ENCODE measurements at regions not wholly inside any gene's neighbourhood (a gene's known extent, or its start where the extent isn't known, plus 50 kb on each side); places are given as distances from the start of the nearest gene placed in this dataset.

DNA sequence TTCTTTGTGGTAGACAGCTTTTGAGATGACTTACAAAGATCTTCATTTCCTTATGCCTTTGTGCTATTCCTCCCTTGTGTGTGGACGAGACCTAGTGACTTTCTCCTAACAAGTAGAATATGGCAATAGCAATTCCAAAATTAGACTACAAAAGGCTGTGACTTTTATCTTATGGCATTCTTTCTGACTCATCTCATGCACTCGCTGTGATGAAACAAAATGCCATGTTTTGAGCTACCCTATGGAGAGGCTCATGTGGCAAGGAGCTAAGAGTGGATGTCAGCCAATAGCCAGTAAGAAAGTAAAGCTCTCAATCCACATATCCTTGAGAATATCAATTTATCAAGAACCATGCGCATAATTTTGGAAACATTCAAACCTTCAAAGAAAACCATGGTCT, 380.5 kb upstream of the SMC2 start:
- TF ChIP-seq, protein P1, sequence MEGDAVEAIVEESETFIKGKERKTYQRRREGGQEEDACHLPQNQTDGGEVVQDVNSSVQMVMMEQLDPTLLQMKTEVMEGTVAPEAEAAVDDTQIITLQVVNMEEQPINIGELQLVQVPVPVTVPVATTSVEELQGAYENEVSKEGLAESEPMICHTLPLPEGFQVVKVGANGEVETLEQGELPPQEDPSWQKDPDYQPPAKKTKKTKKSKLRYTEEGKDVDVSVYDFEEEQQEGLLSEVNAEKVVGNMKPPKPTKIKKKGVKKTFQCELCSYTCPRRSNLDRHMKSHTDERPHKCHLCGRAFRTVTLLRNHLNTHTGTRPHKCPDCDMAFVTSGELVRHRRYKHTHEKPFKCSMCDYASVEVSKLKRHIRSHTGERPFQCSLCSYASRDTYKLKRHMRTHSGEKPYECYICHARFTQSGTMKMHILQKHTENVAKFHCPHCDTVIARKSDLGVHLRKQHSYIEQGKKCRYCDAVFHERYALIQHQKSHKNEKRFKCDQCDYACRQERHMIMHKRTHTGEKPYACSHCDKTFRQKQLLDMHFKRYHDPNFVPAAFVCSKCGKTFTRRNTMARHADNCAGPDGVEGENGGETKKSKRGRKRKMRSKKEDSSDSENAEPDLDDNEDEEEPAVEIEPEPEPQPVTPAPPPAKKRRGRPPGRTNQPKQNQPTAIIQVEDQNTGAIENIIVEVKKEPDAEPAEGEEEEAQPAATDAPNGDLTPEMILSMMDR (conservative IDR thresholded peaks at IDR 0.05; ENCODE audit: low read depth, low read length), result no peak
- TF ChIP-seq EZH2 (IDR thresholded peaks at IDR 0.05; ENCODE audit: low read length, unreplicated experiment) (no peak), EZH2phosphoT487 (IDR thresholded peaks at IDR 0.05; ENCODE audit: borderline replicate concordance, low read length) (no peak)
